GM12873 (cell line): ENCODE measurements at regions not wholly inside any gene's neighbourhood (a gene's known extent, or its start where the extent isn't known, plus 50 kb on each side); places are given as distances from the start of the nearest gene placed in this dataset.

ENCODE experiments used
- TF ChIP-seq, protein P1 (sequence below): IDR thresholded peaks from 2 replicates; pipeline ENCODE4 v1.5.1; 2012; ENCODE audit warnings: low read depth, mild to moderate bottlenecking, moderate library complexity, low read length, control low read depth; ENCODE audit not compliant: insufficient read depth; ENCODE audit errors: missing control alignments

DNA sequence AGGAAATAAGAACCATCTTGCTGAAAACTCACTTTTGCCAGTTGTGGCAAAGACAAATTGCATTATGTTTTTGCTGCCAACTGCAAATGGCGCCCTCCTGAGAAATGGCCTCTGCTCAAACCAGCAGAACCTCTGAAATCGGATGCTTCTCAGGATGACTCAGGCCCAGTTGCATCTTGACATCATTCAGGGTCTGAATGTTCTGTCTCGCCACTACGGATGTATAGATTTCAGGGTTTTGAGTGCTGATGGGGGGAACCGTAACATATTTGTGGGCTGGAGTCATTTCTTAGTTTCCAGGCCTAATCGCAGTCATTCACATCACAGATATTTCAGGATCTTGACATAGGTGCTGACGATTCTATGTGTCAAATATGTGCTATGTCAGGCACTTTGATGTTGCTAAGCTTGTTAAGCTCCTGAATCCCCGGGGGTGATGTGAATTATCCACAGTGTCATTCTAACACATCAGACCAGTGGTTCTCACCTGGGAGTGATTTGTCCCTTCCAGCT, 207.1 kb downstream of the NFATC2 start:
- TF ChIP-seq, protein P1, sequence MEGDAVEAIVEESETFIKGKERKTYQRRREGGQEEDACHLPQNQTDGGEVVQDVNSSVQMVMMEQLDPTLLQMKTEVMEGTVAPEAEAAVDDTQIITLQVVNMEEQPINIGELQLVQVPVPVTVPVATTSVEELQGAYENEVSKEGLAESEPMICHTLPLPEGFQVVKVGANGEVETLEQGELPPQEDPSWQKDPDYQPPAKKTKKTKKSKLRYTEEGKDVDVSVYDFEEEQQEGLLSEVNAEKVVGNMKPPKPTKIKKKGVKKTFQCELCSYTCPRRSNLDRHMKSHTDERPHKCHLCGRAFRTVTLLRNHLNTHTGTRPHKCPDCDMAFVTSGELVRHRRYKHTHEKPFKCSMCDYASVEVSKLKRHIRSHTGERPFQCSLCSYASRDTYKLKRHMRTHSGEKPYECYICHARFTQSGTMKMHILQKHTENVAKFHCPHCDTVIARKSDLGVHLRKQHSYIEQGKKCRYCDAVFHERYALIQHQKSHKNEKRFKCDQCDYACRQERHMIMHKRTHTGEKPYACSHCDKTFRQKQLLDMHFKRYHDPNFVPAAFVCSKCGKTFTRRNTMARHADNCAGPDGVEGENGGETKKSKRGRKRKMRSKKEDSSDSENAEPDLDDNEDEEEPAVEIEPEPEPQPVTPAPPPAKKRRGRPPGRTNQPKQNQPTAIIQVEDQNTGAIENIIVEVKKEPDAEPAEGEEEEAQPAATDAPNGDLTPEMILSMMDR = no peak

DNA sequence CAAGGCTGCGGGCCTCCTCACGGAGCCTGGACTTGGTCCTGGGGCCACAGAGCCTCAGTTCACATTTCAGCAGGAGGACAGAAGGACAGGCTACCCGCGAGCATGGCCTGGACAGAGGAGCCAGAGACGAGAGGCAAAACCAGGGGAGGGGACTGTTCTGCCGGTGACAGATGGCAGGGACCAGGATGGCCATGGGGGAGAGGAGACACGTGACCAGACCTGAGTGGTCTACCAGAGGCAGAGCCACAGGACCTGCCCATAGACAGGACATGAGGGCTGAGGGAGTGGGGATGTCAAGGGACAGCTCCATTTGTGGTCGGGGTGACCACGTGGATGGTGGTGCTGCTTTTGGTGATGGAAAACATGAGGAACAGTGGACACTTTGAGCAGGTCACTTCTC, 207.9 kb downstream of the NFATC2 start:
- TF ChIP-seq, protein P1 = no peak

DNA sequence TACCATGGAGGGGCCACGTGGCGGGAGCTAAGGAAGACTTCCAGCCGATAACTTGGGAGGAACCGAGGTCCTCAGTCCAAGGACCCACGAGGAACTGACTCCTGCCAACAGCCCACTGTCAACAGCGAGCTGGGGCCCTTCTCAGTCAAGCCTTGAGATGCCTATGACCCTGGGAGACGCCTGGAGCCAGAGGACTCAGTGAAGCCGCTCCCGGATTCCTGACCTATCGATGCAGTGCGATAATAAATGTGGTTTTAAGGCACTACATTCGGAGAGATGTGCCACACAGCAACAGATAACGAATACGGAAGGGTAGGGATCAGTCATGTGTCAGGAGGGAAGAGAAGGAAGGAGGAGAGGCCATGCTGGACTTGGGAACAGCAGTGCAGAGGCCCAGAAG, 208.5 kb downstream of the NFATC2 start:
- TF ChIP-seq, protein P1 = no peak

DNA sequence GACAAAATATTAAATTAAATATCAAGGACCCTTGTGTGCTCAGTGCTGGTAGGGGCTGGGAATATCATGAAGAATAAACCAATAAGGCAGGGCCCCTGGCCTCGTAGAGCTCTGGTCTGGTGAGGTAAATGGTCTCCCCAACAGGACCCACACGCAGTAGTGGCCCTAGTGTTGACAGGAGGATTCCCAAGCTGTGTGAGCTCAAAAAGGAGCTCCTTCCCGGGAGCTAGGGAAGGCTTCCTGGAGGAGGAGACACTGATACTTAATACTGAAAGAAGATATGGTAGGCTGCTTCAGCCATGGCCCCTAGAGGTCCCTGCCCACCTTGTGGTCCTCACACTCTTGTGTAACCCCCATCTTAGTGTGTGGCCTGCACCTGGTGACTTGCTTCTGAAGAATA, 209.1 kb downstream of the NFATC2 start:
- TF ChIP-seq, protein P1 = no peak

DNA sequence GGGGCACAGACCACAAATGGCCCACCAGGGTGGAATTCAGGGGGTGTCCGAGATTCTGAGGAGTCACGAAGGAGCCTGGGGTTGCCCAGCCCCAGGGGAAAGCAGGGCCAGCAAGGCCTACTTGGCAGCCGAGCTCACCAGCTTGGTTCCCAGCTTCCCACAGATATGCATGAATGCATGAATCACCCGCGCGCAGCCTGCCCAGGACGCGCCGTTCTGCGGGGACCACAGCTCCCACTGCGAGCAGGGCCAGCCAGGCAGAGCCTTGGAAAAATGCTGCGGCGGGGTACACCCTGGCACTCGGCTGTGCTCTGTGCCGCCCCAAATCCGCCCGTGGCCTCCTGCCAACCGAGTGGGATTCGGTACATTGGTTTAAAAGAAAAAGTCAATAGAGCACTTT, 211.0 kb downstream of the NFATC2 start:
- TF ChIP-seq, protein P1 = no peak

DNA sequence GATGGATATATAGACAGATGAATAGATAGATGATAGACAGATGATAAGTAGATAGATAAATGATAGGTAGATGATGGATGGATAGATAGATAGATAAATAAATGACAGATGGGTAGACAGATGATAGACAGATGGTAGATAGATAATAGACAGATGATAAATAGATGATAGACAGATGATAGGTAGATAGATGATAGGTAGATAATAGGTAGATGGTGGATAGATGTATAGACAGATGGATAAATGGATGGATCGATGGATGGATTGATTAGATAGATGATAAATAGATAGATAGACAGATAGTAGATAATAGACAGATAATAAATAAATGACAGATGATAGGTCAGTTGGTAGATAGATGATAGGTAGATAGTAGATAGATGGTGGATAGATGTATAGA, 212.7 kb downstream of the NFATC2 start:
- TF ChIP-seq, protein P1 = no peak

DNA sequence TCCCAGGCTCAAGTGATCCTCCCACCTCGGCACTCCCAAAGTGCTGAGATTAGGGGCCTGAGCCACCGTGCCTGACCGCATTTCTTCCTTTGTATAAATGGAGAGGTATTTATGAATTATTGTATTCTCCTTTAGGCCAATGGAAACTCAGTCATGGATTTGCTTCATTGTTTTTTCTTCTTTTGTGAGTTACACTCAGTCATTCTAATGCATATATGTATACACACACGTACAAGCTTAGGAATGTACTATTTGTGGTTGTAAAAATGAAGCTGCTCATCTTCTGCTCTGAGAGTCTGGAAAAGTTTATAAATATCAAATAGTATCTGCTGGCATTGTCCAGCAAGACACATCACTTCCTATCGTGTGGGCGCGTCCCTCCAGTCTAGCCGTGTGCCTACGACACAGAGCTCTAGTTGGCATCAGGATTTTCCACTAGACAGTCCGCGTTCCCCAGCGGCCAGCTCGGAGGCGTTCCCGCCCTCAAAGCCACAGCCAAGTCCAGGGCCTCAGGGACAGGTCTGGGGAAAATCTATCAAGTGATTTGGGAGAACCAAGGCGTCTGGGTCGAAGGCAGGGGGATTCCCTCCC, 215.2 kb downstream of the NFATC2 start:
- TF ChIP-seq, protein P1 = no peak
